Daoy (cell line): ENCODE measurements at regions not wholly inside any gene's neighbourhood (a gene's known extent, or its start where the extent isn't known, plus 50 kb on each side); places are given as distances from the start of the nearest gene placed in this dataset.
A peak's percentile ranks its signal among the peaks of the same experiment; 100 is the strongest.
"Not testable (repeated sequence)": the region's sequence is repeated elsewhere in the genome, so short reads cannot be mapped to it uniquely, and the experiment has no call there.

Source experiments
- DNase-seq: peaks from one replicate; pipeline ENCODE4 v3.0.0-alpha.2; 2015; ENCODE audit warnings: low read depth

DNA sequence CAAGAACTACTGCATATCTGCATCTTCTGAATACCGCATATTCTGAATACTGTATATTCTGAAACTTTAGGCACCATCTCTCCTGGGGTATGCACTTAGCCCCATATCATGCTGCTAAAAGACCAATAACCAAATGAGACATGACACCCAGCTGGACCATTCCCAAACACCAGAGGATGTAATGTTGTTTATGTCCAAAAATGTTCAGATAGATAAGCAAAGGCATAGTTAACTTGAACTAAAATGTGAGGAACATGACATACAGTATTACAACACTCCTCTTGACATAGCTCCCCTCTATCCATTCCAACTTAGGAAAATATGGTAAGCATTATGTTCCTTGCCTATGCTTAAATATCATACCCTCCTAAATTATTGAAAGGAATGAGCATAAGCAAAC lies 127.3 kb downstream of the TENT5A start:
- DNase-seq = no peak

DNA sequence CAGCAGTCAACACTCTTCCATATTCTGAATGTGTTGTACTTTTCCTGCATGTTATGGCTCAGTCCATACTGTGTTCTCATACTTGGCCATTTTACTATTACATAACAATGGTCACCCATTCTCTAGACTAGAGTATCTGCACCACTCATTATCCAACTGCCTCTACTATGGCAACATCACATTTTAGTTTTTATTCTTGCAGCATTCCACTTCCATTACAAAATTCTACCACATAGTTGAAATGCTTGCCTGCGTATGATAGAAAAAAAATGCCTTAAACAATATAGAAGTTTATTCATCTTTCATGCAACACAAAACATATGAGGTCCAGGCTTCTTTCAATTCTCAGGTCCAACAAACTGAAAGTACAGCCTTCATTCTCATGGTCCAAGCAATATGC lies 128.0 kb downstream of the TENT5A start:
- DNase-seq = no peak

DNA sequence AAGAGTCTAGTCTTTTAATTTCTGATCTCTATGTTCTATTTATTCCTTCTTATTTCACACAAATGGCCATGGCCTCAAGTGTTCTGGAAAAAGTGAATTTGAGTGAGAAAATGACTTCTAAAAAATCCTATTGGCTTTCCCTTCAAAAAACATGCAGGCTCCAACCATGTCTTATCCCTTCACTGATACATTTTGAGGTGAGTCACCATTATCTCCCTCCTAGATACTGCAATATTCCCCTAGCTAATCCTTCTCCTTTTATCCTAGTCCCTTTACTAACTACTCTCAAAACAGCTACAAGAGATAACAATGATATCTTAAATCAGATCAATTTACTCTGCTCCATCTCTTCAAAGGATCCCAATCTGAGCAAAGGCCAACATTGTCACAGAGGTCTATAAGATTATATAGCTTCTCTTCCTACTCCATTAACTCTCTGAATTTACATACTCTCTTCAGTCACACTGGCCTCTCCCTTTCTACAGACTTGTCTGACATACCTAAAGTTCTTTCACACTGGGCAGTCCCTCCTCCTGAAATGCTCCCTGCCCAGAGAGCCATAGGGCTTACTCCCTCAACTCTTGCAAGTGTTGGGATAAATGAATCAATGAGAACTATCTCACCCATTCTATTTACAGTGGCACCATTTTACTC lies 129.2 kb downstream of the TENT5A start:
- DNase-seq = no peak

DNA sequence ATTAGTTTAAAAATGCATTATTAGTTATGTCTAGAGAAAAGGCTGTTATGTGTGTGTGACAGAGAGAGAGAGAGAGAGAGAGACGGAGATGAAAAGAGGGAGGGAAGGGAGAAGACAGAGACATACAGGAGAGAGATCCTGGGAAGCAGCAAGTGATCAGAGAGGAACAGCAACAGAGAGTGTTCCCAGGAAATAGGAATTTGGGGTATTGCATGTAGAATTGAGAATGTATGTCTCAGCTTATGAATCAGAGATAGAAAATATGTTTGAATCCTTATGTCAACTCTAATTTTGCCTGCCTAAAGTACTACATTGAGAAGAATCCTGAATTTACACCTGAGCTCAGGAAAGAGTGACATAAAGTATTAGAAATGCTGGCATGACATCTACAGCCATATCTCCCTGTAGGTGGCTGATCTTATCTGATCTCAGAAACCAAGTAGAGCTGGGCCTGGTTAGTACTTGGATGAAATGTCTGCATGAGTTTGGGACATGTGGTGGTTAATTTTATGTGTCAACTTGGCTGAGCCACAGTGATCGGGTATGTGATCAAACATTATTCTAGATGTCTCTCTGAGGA lies 130.6 kb downstream of the TENT5A start:
- no peak for DNase-seq

DNA sequence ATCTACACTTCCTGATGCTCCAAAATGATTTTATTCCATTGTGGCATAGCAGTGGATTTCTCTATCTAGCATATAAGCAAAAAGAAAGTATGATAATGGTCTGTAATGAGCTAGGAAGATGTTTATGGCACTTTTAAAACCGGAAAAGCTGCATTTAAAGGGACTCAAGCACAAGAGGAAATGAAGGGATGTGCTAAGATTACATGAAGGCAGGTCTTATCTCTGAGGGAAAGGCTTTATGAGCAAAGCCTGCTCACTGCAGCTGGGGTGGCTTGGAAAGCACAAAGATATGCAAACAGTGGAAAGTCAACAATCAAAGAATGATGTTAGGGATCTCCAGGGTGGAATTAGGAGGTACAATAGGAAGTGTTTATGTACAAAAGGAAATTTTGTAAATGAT lies 138.2 kb downstream of the TENT5A start:
- DNase-seq = peak; percentile 67

DNA sequence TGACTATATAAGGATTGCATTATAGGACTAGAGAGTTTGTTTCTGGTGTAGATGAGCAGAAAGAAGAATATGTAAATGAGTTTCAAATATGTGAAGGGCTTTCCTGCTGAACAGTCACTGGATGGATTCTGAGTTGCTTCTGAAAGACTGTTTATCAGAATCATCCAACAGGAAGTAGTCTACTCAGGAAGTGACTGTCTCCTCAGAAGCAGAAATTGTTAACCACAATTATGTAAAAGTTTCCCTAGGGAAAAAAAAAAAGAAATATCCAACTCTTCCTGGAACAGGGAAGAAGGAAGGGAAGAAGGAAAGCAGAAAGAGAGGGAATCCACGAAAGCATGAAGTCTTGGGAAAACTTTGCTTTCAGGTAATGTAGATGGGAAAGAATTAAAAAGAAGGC lies 138.9 kb downstream of the TENT5A start:
- DNase-seq = peak; percentile 64

DNA sequence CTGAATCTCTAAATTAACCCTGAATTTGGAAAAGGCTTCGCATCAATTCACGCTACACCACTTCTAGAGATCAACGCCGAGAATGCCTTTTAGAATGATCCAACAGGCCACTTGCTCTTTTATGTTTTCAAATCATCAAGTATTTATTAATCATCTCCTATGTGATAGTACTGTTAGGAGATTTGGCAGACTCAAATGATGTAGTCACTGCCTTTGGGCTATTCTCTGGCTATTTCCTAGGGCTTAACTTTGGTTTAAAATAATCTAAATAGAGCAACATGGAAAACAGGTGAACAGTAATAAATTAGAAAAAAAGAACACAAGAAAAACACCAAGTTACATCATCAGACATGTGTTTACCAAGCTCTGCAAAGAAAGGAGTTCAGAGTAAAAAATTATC lies 140.3 kb downstream of the TENT5A start:
- no peak for DNase-seq

DNA sequence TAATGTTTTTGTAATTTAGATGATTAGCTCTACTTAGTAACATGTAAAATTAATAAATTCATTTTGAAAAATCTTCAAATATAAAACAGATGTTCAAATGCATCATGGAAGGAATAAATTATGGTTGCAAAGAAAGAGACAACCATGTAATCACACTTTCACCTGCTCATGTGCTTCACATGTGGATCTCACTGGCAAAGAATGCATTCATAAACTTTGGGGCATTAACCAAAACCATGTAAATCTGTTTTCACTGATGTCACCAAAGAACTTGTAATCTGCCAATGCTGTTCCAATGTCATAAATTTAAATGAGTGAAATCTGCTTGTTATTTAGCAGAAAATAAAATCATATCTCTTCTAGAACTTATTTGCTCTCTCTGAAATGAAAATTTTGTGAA lies 142.7 kb downstream of the TENT5A start:
- no peak for DNase-seq

DNA sequence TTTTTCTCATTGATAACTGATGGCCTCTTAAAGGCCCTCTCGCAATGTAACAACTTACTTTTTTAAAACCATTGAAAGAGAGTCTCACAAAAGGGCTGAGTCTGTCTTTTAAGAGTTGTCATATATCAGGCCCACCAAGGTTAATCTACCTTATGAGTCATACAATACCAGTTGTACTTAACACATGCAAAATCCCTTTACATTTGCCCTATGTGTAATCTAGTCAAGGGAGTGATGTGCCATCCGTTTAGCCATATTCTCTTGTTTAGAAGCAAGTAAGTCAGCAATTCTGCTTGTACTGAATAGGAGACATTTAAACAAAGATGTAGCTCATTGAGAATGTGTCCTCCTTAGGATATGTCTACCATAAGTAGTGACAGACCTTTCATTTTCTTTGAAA lies 143.7 kb downstream of the TENT5A start:
- DNase-seq = peak; percentile 7

DNA sequence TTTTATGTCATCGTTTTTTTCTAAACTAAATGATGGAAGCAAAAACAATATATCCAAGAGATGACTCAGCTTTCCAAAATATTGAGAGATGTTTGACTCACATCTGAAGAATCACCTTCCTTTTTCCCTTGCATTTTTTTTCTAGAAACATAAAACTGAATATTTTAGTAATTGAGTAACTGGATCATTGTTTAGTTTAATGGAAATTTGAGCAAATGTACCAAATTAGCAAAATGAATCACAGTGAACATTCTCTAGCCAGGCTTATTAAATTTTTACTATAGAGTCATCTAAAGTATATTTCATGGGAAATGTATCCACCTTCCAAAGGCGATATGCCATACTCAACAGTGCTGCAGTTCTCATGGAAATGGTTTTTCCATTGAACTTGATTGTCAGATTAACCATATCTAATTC lies 145.5 kb downstream of the TENT5A start:
- DNase-seq = peak; percentile 13

DNA sequence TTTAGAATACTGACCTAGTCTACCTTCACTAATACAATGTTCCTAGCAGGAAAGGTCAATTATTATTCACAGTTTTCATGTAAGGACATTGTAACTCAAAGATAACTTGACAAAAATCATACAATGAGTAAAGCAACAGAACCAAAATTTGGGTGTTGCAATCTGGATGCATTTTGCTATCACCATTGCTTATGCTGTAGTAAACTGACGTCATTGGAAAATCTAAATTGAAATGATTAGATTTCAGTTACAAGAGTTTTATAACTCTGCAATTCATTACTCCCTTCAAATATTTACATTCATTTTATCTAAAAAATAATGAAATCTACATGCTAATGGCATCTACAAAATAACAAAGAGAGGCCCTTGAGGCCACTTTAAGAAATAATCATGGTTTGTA lies 147.0 kb downstream of the TENT5A start:
- no peak for DNase-seq

DNA sequence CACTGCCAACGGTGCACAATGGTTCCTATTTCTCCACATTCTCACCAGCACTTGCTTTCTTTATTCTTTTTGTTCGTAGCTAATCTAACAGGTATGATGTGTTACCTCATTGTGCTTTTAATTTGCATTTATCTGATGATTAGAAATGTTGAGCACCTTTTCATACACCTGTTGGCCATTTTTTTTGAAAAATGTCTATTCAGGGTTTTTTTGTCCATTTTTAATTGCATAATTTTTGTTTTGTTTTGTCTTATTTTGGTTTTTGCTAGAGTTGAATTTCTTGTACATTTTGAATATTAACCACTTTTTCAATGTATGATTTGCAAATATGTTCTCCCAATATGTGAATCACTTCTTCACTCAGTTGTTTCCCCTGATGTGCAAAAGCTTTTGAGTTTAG lies 150.6 kb downstream of the TENT5A start:
- no peak for DNase-seq

DNA sequence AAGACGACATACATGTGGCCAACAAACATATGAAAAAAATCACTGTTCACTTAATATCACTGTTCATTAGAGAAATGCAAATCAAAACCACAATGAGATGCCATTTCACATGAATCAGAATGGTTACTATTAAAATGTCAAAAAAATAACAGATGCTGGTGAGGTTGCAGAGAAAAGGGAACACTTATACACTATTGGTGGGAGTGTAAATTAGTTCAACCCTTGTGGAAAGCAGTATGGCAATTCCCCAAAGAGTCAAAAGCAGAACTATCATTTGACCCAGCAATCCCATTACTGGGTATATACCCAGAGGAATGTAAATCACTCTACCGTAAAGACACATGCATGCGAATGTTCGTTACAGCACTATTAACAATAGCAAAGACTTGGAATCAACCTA lies 152.0 kb downstream of the TENT5A start:
- DNase-seq = not testable (repeated sequence)

DNA sequence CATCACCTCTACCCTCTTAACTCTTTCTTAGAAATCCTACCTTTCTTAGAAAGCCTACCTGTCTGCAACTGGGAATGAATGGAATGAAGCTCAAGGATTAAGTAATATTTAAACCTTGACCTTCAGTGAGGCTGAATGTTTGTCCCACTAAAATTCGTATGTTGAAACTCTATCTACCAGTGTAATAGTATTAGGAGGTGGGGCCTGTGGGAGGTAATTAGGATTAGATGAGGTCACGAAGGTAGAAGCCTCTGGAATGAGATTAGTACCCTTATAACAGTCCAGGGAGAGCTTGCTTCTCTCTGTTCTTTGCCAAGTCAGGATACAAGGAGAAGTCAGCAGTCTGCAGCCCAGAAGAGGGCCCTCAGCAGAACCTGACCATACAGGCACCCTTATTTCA lies 158.0 kb downstream of the TENT5A start:
- no peak for DNase-seq

DNA sequence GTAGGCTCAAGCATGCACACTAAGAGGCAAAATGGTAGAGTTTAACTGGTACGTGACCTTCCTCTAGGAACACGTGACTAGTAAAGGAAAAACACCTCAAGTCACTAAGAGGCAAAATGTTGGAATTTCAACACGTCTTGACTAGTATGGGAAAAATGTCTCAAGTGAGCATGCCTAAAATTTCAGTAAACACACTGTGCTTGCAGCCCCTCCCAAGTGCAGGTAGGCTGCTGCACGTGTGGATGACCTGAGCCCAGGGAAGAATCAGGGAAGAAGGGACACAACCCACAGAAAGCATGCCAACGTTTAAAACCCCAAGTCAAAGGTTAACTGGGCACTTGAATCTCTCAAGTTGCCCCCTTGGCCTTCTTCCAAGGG lies 162.2 kb downstream of the TENT5A start:
- no peak for DNase-seq

DNA sequence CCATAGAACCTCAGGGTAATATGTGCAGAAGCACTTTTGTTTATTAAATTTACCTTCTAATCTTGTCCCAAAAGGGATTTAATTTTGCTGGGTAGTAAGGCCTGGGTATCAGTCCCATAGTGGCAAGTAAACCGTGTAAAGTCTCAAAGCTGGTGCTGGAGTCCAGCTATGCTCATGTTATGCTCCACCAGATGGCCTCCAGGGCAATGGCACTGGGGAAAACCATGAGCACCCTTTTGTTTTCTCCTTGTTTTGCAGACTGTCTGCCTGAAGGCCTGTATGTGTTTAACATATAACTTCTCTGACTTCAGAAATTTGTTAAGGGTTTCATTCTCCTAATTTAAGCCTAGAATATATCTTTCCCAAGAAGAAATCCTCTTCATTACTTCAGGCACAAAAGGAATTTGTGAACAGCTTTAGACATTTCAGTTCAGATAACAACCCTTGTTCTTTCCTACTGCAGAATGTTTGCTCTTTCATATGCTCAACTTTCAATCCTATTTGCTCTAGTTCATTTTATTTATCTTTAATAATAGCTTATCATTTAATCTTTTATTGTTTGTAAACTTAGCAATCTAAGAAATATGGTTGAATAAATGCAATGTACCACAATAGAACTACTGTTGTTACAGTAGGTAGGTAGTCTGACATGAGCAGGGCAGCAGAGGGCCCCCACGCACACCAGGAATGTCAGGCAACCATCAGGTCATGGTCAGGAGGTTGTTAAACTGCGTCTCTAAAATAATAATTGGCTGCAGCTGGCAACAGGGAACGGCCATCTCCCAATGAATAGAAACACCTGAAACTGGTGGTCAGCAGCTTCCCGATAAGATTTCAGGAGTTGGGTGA lies 162.8 kb downstream of the TENT5A start:
- DNase-seq = no peak

DNA sequence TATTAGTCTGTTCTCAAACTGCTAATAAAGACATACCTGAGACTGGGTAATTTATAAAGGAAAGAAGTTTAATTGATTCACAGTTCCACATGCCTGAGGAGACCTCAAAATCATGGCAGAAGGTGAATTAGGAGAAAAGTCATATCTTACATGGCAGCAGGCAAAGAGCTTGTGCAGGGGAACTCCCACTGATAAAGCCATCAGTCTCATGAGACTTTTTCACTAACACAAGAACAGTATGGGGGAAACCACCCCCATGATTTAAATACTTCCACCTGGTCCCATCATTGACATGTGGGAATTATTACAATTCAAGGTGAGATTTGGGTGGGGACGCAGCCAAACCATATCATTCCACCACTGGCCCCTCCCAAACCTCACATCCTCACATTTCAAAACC lies 166.8 kb downstream of the TENT5A start:
- DNase-seq = not testable (repeated sequence)

DNA sequence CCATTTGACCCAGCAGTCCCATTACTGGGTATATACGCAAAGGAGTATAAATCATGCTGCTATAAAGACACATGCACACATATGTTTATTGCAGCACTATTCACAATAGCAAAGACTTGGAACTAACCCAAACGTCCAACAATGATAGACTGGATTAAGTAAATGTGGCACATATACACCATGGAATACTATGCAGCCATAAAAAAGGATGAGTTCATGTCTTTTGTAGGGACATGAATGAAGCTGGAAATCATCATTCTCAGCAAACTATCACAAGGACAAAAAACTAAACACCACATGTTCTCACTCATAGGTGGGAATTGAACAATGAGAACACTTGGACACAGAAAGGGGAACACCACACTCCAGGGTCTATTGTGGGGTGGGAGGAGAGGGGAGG lies 168.3 kb downstream of the TENT5A start:
- not testable (repeated sequence) for DNase-seq

DNA sequence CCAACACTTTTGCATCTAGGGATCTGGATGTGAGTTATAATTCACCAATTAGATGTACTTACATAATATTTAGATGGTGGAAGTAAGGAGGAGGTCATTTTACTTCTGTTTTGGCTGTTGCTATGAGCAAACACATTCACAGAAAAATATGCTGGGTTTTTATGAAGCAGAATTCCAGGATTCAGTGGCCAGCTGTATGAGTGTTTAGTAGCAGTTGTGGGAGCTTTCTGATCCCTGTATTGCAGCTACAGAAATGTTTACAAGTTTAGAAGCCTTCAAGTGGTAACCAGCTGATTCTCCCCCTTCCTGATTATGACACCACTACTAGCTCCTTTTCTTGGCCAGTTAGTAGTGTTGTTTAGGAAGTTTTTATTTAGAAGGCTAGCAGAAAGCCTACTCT lies 177.0 kb downstream of the TENT5A start:
- DNase-seq = no peak

DNA sequence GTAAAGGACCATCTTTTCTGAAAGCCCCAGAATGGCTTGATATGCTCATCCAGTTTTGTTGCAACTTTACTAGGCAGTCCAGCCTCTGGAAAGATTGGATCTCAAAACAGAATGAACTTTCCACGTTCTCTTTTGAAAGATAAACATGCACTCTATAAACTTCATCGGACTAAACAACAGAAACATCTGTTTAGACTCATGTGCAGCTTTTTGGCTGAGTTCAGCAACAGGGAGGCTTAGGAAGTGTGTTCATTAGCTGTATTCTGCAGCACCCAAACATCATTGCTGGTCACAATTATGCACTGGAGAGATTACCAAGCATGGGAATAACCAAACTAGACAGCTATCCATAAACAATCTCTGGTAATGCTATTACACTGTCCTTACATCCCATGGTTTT lies 180.5 kb downstream of the TENT5A start:
- no peak for DNase-seq

DNA sequence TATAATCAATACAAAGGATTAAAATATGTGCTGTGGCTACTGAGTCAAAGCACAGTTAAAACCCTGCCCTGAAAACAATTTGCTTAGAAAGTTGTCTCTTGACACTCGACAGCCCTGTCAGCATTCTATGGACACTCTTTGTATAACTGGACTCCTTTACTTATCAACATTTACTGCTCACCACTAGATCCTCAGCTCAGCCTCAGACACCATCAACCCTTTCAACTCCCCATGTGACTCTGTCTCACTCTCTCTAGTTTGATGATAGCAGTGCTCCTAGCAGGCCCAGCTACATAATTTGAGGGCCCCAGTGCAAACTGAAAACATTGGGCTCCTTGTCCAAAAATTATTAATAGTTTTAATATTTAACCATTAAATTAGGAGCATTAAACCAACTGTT lies 181.8 kb downstream of the TENT5A start:
- DNase-seq = no peak

DNA sequence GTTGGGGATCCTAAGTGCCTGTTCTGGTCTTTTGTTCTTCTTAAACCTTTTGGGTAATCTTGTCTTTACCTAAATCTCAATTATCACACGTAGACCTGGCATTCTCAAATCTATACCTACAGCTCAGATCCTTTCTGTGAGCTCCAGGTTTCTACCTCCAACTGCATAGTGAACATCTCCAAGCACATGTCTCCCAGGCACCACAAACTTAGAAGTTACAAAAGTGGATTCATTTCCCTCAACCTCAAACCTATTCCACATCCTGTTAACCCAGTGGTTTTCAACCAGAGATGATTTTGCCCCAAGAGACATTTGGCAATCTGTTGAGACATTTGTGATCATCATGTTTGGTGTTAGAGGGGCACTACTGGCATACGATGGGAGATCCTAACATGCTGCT lies 183.5 kb downstream of the TENT5A start:
- no peak for DNase-seq

DNA sequence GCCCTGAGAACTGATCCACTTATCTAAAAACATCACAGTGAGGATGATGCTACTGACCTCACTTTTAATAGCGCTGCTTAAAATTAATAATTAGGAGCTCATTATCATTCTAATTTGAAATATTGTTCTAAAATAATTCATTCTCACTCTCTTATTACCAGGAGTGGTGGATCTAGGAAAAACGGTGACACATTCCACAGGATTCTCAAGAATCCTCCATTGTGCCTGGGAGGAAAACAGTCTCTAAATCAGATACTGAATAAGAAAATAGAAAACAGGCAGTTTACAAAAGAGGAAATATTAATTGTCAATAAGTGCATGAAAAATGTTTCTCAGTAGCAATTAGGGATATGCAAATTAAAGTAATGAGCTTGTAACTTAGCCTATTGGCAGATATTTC lies 187.4 kb downstream of the TENT5A start:
- DNase-seq = no peak
